ENCODE measurements at regions not wholly inside any gene's neighbourhood (a gene's known extent, or its start where the extent isn't known, plus 50 kb on each side); places are given as distances from the start of the nearest gene placed in this dataset.

GRCh38 chr2:83594241-83595120 lies 864.6 kb downstream of the SUCLG1 start:
- DNase-seq (ENCODE audit: low read depth in 4 of 4, low spot score in 3 of 4) = no peak

GRCh38 chr2:83587309-83587708 lies 871.8 kb downstream of the SUCLG1 start:
- no peak for DNase-seq (ENCODE audit: low read depth in 4 of 4, low spot score in 3 of 4)

- DNase-seq (ENCODE audit: low read depth in 4 of 4, low spot score in 3 of 4) = no peak
These were observed 873.8 kb downstream of the SUCLG1 start for GRCh38 chr2:83585250-83585649.

GRCh38 chr2:83584672-83585071 lies 874.4 kb downstream of the SUCLG1 start:
- DNase-seq (ENCODE audit: low read depth in 4 of 4, low spot score in 3 of 4) = no peak

- DNase-seq (ENCODE audit: low read depth in 4 of 4, low spot score in 3 of 4) = no peak
These were observed 876.5 kb downstream of the SUCLG1 start for GRCh38 chr2:83582589-83582988.

- DNase-seq (ENCODE audit: low read depth in 4 of 4, low spot score in 3 of 4) = no peak
These were observed 879.6 kb downstream of the SUCLG1 start for GRCh38 chr2:83579507-83579906.

GRCh38 chr2:83578405-83578804 lies 880.7 kb downstream of the SUCLG1 start:
- no peak for DNase-seq (ENCODE audit: low read depth in 4 of 4, low spot score in 3 of 4)

GRCh38 chr2:83574614-83575013 lies 884.5 kb downstream of the SUCLG1 start:
- no peak for DNase-seq (ENCODE audit: low read depth in 4 of 4, low spot score in 3 of 4)

GRCh38 chr2:83573060-83573459 lies 886.0 kb downstream of the SUCLG1 start:
- DNase-seq (ENCODE audit: low read depth in 4 of 4, low spot score in 3 of 4) = no peak

- DNase-seq (ENCODE audit: low read depth in 4 of 4, low spot score in 3 of 4) = no peak
These were observed 886.7 kb downstream of the SUCLG1 start for GRCh38 chr2:83572400-83572799.

- no peak for DNase-seq (ENCODE audit: low read depth in 4 of 4, low spot score in 3 of 4)
These were observed 891.5 kb downstream of the SUCLG1 start for GRCh38 chr2:83567551-83567950.

- DNase-seq (ENCODE audit: low read depth in 4 of 4, low spot score in 3 of 4) = no peak
These were observed 893.5 kb downstream of the SUCLG1 start for GRCh38 chr2:83565626-83566025.

GRCh38 chr2:83565181-83565580 lies 893.9 kb downstream of the SUCLG1 start:
- peak in 1 of 4 donors; percentile 4 for DNase-seq (ENCODE audit: low read depth in 4 of 4, low spot score in 3 of 4)

GRCh38 chr2:83561592-83561991 lies 897.5 kb downstream of the SUCLG1 start:
- no peak for DNase-seq (ENCODE audit: low read depth in 4 of 4, low spot score in 3 of 4)

GRCh38 chr2:83536556-83536955 lies 922.5 kb downstream of the SUCLG1 start:
- DNase-seq (ENCODE audit: low read depth in 4 of 4, low spot score in 3 of 4) = no peak

GRCh38 chr2:83534416-83534815 lies 924.7 kb downstream of the SUCLG1 start:
- no peak for DNase-seq (ENCODE audit: low read depth in 4 of 4, low spot score in 3 of 4)

- DNase-seq (ENCODE audit: low read depth in 4 of 4, low spot score in 3 of 4) = no peak
These were observed 927.8 kb downstream of the SUCLG1 start for GRCh38 chr2:83531206-83531826.

GRCh38 chr2:83528767-83529166 lies 930.3 kb downstream of the SUCLG1 start:
- no peak for DNase-seq (ENCODE audit: low read depth in 4 of 4, low spot score in 3 of 4)

GRCh38 chr2:83522891-83523493 lies 936.1 kb downstream of the SUCLG1 start:
- no peak for DNase-seq (ENCODE audit: low read depth in 4 of 4, low spot score in 3 of 4)

GRCh38 chr2:83517727-83518368 lies 941.2 kb downstream of the SUCLG1 start:
- DNase-seq (ENCODE audit: low read depth in 4 of 4, low spot score in 3 of 4) = no peak

- DNase-seq (ENCODE audit: low read depth in 4 of 4, low spot score in 3 of 4) = no peak
These were observed 942.6 kb downstream of the SUCLG1 start for GRCh38 chr2:83516503-83516902.

All from right renal pelvis (tissue), 4 donors.